CD14-positive monocyte (primary cell): ENCODE measurements at regions not wholly inside any gene's neighbourhood (a gene's known extent, or its start where the extent isn't known, plus 50 kb on each side); places are given as distances from the start of the nearest gene placed in this dataset.

Experiments used
- DNase-seq, 3 donors: peaks; one replicate each; pipeline ENCODE4 v3.0.0-alpha.2; 2011 to 2022
- H2AFZ ChIP-seq: 2 replicates; pipeline ENCODE4 v1.6.0; 2012; ENCODE audit warnings: mild to moderate bottlenecking, low read depth, low read length, inconsistent platforms; ENCODE audit not compliant: insufficient read depth, poor library complexity, severe bottlenecking
- H3K27ac ChIP-seq, 2 donors: 1 replicate in 1 of 2; 2 replicates in 1 of 2; pipeline ENCODE4 v1.5.1; 2012 to 2013; ENCODE audit warnings: low read length in 2 of 2, control low read depth in 1 of 2, inconsistent platforms in 1 of 2, low read depth in 1 of 2, mild to moderate bottlenecking in 1 of 2
- H3K27me3 ChIP-seq, 2 donors: one replicate each; pipeline versions ENCODE4 v1.6.0 to v1.6.1; 2011 to 2013; ENCODE audit warnings: low read length in 2 of 2; ENCODE audit not compliant: control insufficient read depth in 2 of 2, insufficient read depth in 2 of 2
- H3K36me3 ChIP-seq, 2 donors: replicated peaks in 1 of 2; 1 replicate in 1 of 2; 2 replicates in 1 of 2; pipeline versions ENCODE4 v1.5.1 to v1.6.1; 2012 to 2013; ENCODE audit warnings: low read length in 2 of 2, control low read depth in 1 of 2, inconsistent platforms in 1 of 2, mild to moderate bottlenecking in 1 of 2; ENCODE audit not compliant: insufficient read depth in 2 of 2, control insufficient read depth in 1 of 2
- H3K4me1 ChIP-seq, 2 donors: 1 replicate in 1 of 2; 2 replicates in 1 of 2; pipeline versions ENCODE4 v1.5.1 to v1.6.1; 2012 to 2013; ENCODE audit warnings: low read length in 2 of 2, control low read depth in 1 of 2, inconsistent platforms in 1 of 2, mild to moderate bottlenecking in 1 of 2, moderate library complexity in 1 of 2; ENCODE audit not compliant: insufficient read depth in 2 of 2, control insufficient read depth in 1 of 2
- H3K4me2 ChIP-seq: replicated peaks from 2 replicates; pipeline ENCODE3; 2012; ENCODE audit warnings: low read length, moderate library complexity, mild to moderate bottlenecking; ENCODE audit not compliant: poor library complexity, severe bottlenecking; ENCODE audit errors: extremely low read depth
- H3K4me3 ChIP-seq, 3 experiments: fragments of 200-600 bp in 1 of 3; sonication (generic) in 1 of 3; replicated peaks in 1 of 3; 1 replicate in 2 of 3; 2 replicates in 1 of 3; pipeline ENCODE4 v1.5.1; 2011 to 2013; ENCODE audit warnings: low read length in 3 of 3, mild to moderate bottlenecking in 3 of 3, control low read depth in 2 of 3, low read depth in 2 of 3, inconsistent platforms in 1 of 3, moderate library complexity in 1 of 3
- H3K79me2 ChIP-seq: 2 replicates; pipeline ENCODE4 v1.6.0; 2012; ENCODE audit warnings: mild to moderate bottlenecking, control low read depth, inconsistent platforms, low read length, moderate library complexity; ENCODE audit not compliant: insufficient read depth
- H3K9ac ChIP-seq: 2 replicates; pipeline ENCODE4 v1.6.0; 2017; ENCODE audit warnings: low read length, mild to moderate bottlenecking; ENCODE audit not compliant: insufficient read depth, poor library complexity, severe bottlenecking
- H3K9me3 ChIP-seq, 2 donors: replicated peaks in 1 of 2; 1 replicate in 1 of 2; 2 replicates in 1 of 2; pipeline versions ENCODE4 v1.5.1 to v1.6.1; 2012 to 2013; ENCODE audit warnings: low read length in 2 of 2, control low read depth in 1 of 2; ENCODE audit not compliant: control insufficient read depth in 1 of 2, insufficient read depth in 1 of 2
- H4K20me1 ChIP-seq: 2 replicates; pipeline ENCODE4 v1.6.0; 2012; ENCODE audit warnings: mild to moderate bottlenecking, low read length, control low read depth, moderate library complexity; ENCODE audit not compliant: insufficient read depth
- H3K27ac Mint-ChIP-seq, 7 donors: one replicate each; pipeline ENCODE4 v1.8.0; 2020; ENCODE audit warnings: mild to moderate bottlenecking in 7 of 7, mixed read lengths in 7 of 7, moderate library complexity in 6 of 7, inconsistent platforms in 2 of 7
- H3K27me3 Mint-ChIP-seq, 3 donors: one replicate each; pipeline ENCODE4 v1.8.0; 2021 to 2022; ENCODE audit warnings: low read depth in 3 of 3, mild to moderate bottlenecking in 3 of 3, mixed read lengths in 3 of 3, moderate library complexity in 3 of 3, inconsistent platforms in 1 of 3
- H3K36me3 Mint-ChIP-seq, 2 donors: one replicate each; pipeline ENCODE4 v1.8.0; 2020; ENCODE audit warnings: mixed read lengths in 2 of 2, inconsistent platforms in 1 of 2, mild to moderate bottlenecking in 1 of 2
- H3K4me1 Mint-ChIP-seq: one replicate; pipeline ENCODE4 v1.8.0; 2020; ENCODE audit warnings: mild to moderate bottlenecking, mixed read lengths
- H3K4me3 Mint-ChIP-seq, 2 donors: one replicate each; pipeline ENCODE4 v1.8.0; 2020; ENCODE audit warnings: mild to moderate bottlenecking in 2 of 2, mixed read lengths in 2 of 2, moderate library complexity in 1 of 2
- H3K9me3 Mint-ChIP-seq, 7 donors: one replicate each; pipeline ENCODE4 v1.8.0; 2020 to 2022; ENCODE audit warnings: mixed read lengths in 7 of 7, mild to moderate bottlenecking in 6 of 7, moderate library complexity in 6 of 7, inconsistent platforms in 2 of 7
- CTCF ChIP-seq: fragments of 200-600 bp; IDR thresholded peaks from one replicate; pipeline ENCODE4 v1.8.0; 2022; ENCODE audit warnings: antibody characterized with exemption, mild to moderate bottlenecking
- WGBS: methylation state at CpG from one replicate; pipeline ENCODE4 v1.1.5; 2013; ENCODE audit warnings: missing lambda C conversion rate; ENCODE audit not compliant: insufficient coverage; 5-methylcytosine and 5-hydroxymethylcytosine counted together
- intact Hi-C, 2 donors: fragments of 100-400 bp; cut with micrococcal nuclease; formaldehyde crosslinking; loops; one replicate each; pipeline versions ENCODE4 v1.15.0 to v1.15.1; 2023

- no peak overlapping the region for H3K4me3 Mint-ChIP-seq
- intact Hi-C loops = no loop called here
- H3K4me1 Mint-ChIP-seq = peaks cover 8% of the 10 kb centered on the region
- H3K4me2 ChIP-seq = no peak overlapping the region
- DNase-seq = no peak
- H3K9me3 Mint-ChIP-seq = peaks cover 0 to 2% (median 0%) of the 10 kb centered on the region in 7 donors
- no peak for TF ChIP-seq CTCF
- H3K27ac Mint-ChIP-seq = no peak overlapping the region
- H3K9ac ChIP-seq = no peak overlapping the region
- H2AFZ ChIP-seq = no peak overlapping the region
- H3K36me3 Mint-ChIP-seq = peaks cover 4 to 5% of the 10 kb centered on the region in 2 donors
- no peaks in the 10 kb centered on the region for H3K9me3 ChIP-seq
- peaks cover 71% of the 10 kb centered on the region for H3K79me2 ChIP-seq
- H3K4me3 ChIP-seq = no peak overlapping the region
- H4K20me1 ChIP-seq = peaks cover 12% of the 10 kb centered on the region
- H3K36me3 ChIP-seq = no peaks in the 10 kb centered on the region
- no peak overlapping the region for H3K27ac ChIP-seq
- H3K4me1 ChIP-seq = peaks cover 0 to 1% of the 10 kb centered on the region in 2 donors
- no peaks in the 10 kb centered on the region for H3K27me3 ChIP-seq
- 83% methylated on average over 1 of the region's 2 CpGs for WGBS
- no peaks in the 10 kb centered on the region for H3K27me3 Mint-ChIP-seq
These were observed 62.5 kb downstream of the NIBAN1 start for GRCh38 chr1:184911830-184912229.

GRCh38 chr1:184911103-184911745, 63.1 kb downstream of the NIBAN1 start:
- Histone ChIP-seq H3K27me3 (no peaks in the 10 kb centered on the region), H3K4me3 (no peak overlapping the region), H3K9ac (no peak overlapping the region), H3K36me3 (no peaks in the 10 kb centered on the region), H3K27ac (no peak overlapping the region), H3K4me1 (no peaks in the 10 kb centered on the region), H2AFZ (no peak overlapping the region), H3K4me2 (no peak overlapping the region), H3K79me2 (peaks cover 77% of the 10 kb centered on the region), H4K20me1 (peaks cover 12% of the 10 kb centered on the region), H3K9me3 (no peaks in the 10 kb centered on the region)
- intact Hi-C loops = no loop called here
- H3K27me3 Mint-ChIP-seq = no peaks in the 10 kb centered on the region
- no peak for TF ChIP-seq CTCF
- H3K9me3 Mint-ChIP-seq = no peaks in the 10 kb centered on the region
- H3K4me1 Mint-ChIP-seq = peaks cover 7% of the 10 kb centered on the region
- no peak for DNase-seq
- no peak overlapping the region for H3K27ac Mint-ChIP-seq
- no CpG with 5 or more reads among the region's 1 CpG for WGBS
- H3K36me3 Mint-ChIP-seq = peaks cover 4 to 5% of the 10 kb centered on the region in 2 donors
- H3K4me3 Mint-ChIP-seq = no peak overlapping the region
